GM19372 (cell line): ENCODE measurements at regions not wholly inside any gene's neighbourhood (a gene's known extent, or its start where the extent isn't known, plus 50 kb on each side); places are given as distances from the start of the nearest gene placed in this dataset.

Experiments
- ATAC-seq: cut with Tn5 transposase; IDR thresholded peaks from one replicate; pipeline ENCODE4 v1.9.1; 2021; ENCODE audit warnings: mild to moderate bottlenecking, low read depth, moderate library complexity; ENCODE audit not compliant: unreplicated experiment

GRCh38 chr13:40313269-40314200, 352.9 kb downstream of the FOXO1 start:
- no peak for ATAC-seq

GRCh38 chr13:40315416-40316064, 350.9 kb downstream of the FOXO1 start:
- no peak for ATAC-seq

GRCh38 chr13:40316301-40316700, 350.1 kb downstream of the FOXO1 start:
- ATAC-seq = no peak

GRCh38 chr13:40317980-40318327, 348.5 kb downstream of the FOXO1 start:
- ATAC-seq = no peak

- no peak for ATAC-seq
Observed at GRCh38 chr13:40318366-40318765, 348.1 kb downstream of the FOXO1 start.

- ATAC-seq = no peak
Observed at GRCh38 chr13:40319699-40320579, 346.5 kb downstream of the FOXO1 start.

GRCh38 chr13:40328091-40328490, 338.4 kb downstream of the FOXO1 start:
- no peak for ATAC-seq

- no peak for ATAC-seq
Observed at GRCh38 chr13:40329781-40330485, 336.5 kb downstream of the FOXO1 start.

- no peak for ATAC-seq
Observed at GRCh38 chr13:40330950-40331349, 335.5 kb downstream of the FOXO1 start.

GRCh38 chr13:40331802-40332201, 334.6 kb downstream of the FOXO1 start:
- ATAC-seq = no peak

- ATAC-seq = no peak
Observed at GRCh38 chr13:40333226-40333625, 333.2 kb downstream of the FOXO1 start.

- no peak for ATAC-seq
Observed at GRCh38 chr13:40334031-40334430, 332.4 kb downstream of the FOXO1 start.

- no peak for ATAC-seq
Observed at GRCh38 chr13:40334616-40335015, 331.8 kb downstream of the FOXO1 start.

GRCh38 chr13:40336228-40337221, 329.9 kb downstream of the FOXO1 start:
- no peak for ATAC-seq

- no peak for ATAC-seq
Observed at GRCh38 chr13:40337651-40338050, 328.8 kb downstream of the FOXO1 start.

- ATAC-seq = no peak
Observed at GRCh38 chr13:40338217-40338616, 328.2 kb downstream of the FOXO1 start.

GRCh38 chr13:40340368-40341095, 325.9 kb downstream of the FOXO1 start:
- no peak for ATAC-seq

GRCh38 chr13:40341096-40341471, 325.4 kb downstream of the FOXO1 start:
- ATAC-seq = no peak

GRCh38 chr13:40341501-40341900, 324.9 kb downstream of the FOXO1 start:
- no peak for ATAC-seq
